ENCODE measurements at regions not wholly inside any gene's neighbourhood (a gene's known extent, or its start where the extent isn't known, plus 50 kb on each side); places are given as distances from the start of the nearest gene placed in this dataset.

GRCh38 chr7:118075936-118076335 is 108.0 kb upstream of the LSM8 start:
- TF ChIP-seq TEAD4 (IDR thresholded peaks at IDR 0.05) (no peak), EGR1 (IDR thresholded peaks at IDR 0.05) (no peak), NFIC (IDR thresholded peaks at IDR 0.05) (no peak), TAF1 (IDR thresholded peaks at IDR 0.05; ENCODE audit: low read depth) (no peak), YY1 (IDR thresholded peaks at IDR 0.05; ENCODE audit: low read depth) (no peak), CEBPB (IDR thresholded peaks at IDR 0.05) (no peak), TCF12 (IDR thresholded peaks at IDR 0.05; ENCODE audit: low read depth) (no peak), REST (IDR thresholded peaks at IDR 0.05; ENCODE audit: low read depth) (no peak), ZBTB7A (IDR thresholded peaks at IDR 0.05; ENCODE audit: low read depth) (no peak), FOXM1 (IDR thresholded peaks at IDR 0.05; ENCODE audit: borderline replicate concordance, low read depth) (no peak), EP300 (IDR thresholded peaks at IDR 0.05; ENCODE audit: borderline replicate concordance) (no peak), USF1 (IDR thresholded peaks at IDR 0.05) (no peak), CREB1 (IDR thresholded peaks at IDR 0.05; ENCODE audit: low read depth) (no peak), RAD21 (IDR thresholded peaks at IDR 0.05; ENCODE audit: low read depth) (no peak)
- TF ChIP-seq, protein P1, sequence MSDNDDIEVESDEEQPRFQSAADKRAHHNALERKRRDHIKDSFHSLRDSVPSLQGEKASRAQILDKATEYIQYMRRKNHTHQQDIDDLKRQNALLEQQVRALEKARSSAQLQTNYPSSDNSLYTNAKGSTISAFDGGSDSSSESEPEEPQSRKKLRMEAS (IDR thresholded peaks at IDR 0.05), result no peak

DNA sequence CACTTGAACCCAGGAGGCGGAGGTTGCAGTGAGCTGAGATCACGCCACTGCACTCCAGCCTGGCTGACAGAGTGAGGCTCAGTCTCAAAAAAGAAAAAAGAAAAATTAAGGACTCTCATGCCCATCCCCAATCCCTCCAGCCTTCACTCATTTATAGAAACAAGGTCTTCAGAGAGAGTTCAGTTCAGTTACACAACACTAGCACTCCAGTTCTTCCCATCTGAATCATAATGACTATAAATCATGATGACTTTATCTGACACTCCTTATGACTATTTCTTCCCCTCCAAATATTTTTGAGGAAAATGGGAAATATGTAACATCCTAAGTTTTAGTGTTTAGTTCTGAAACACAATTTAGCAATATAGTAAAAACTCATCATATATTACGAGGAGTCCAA is 107.4 kb upstream of the LSM8 start:
- no peak for TF ChIP-seq YY1 (IDR thresholded peaks at IDR 0.05; ENCODE audit: low read depth)
- TF ChIP-seq USF1 (IDR thresholded peaks at IDR 0.05), result no peak
- no peak for TF ChIP-seq REST (IDR thresholded peaks at IDR 0.05; ENCODE audit: low read depth)
- no peak for TF ChIP-seq TEAD4 (IDR thresholded peaks at IDR 0.05)
- TF ChIP-seq FOXM1 (IDR thresholded peaks at IDR 0.05; ENCODE audit: borderline replicate concordance, low read depth), result no peak
- TF ChIP-seq, protein P1 (IDR thresholded peaks at IDR 0.05), result no peak
- no peak for TF ChIP-seq NFIC (IDR thresholded peaks at IDR 0.05)
- no peak for TF ChIP-seq CREB1 (IDR thresholded peaks at IDR 0.05; ENCODE audit: low read depth)
- TF ChIP-seq RAD21 (IDR thresholded peaks at IDR 0.05; ENCODE audit: low read depth), result no peak
- TF ChIP-seq TCF12 (IDR thresholded peaks at IDR 0.05; ENCODE audit: low read depth), result no peak
- TF ChIP-seq TAF1 (IDR thresholded peaks at IDR 0.05; ENCODE audit: low read depth), result no peak
- no peak for TF ChIP-seq CEBPB (IDR thresholded peaks at IDR 0.05)
- TF ChIP-seq EP300 (IDR thresholded peaks at IDR 0.05; ENCODE audit: borderline replicate concordance), result no peak
- TF ChIP-seq EGR1 (IDR thresholded peaks at IDR 0.05), result no peak
- TF ChIP-seq ZBTB7A (IDR thresholded peaks at IDR 0.05; ENCODE audit: low read depth), result no peak

DNA sequence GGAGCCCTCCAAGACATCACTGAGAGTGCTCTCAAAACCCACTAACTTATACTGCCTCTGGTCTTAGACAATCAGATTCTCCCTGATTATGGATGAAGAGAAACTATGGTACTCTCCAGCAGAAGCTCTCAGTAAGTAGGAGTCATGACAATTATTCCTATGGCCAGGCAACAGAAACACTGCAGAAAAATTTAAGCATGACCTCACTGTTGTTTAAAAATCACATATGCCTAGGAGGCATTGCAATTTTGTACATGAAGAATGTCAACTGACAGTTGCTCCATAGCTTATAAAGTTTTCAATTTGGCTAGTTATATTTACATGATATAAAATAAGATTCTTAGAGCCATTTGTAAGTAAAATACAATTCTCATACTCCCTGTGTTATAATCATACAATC is 105.9 kb upstream of the LSM8 start:
- no peak for TF ChIP-seq USF1 (IDR thresholded peaks at IDR 0.05)

DNA sequence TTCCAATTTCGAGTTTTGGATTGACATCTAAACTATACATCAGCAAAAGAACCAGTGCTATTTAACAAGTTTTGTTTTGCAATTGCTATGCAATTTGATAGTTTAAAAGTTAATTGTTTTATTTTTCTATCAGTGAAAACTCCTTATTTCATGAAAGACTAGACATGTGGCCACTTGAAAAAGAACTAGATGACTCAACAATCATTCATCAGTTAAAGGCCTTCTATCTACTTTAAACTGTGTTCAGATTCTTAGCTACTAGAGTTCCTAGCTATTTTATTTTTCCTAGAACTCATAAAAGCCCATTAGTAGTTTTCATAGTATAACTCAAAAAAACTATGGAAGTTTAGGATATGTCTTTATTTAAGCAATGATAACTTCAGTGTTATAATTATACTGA is 104.6 kb upstream of the LSM8 start:
- TF ChIP-seq YY1 (IDR thresholded peaks at IDR 0.05; ENCODE audit: low read depth) (no peak), CREB1 (IDR thresholded peaks at IDR 0.05; ENCODE audit: low read depth) (no peak), TAF1 (IDR thresholded peaks at IDR 0.05; ENCODE audit: low read depth) (no peak), REST (IDR thresholded peaks at IDR 0.05; ENCODE audit: low read depth) (no peak), NFIC (IDR thresholded peaks at IDR 0.05) (no peak), EGR1 (IDR thresholded peaks at IDR 0.05) (no peak), EP300 (IDR thresholded peaks at IDR 0.05; ENCODE audit: borderline replicate concordance) (no peak), TCF12 (IDR thresholded peaks at IDR 0.05; ENCODE audit: low read depth) (no peak)
